Choroid plexus epithelial cell (primary cell): ENCODE measurements at regions not wholly inside any gene's neighbourhood (a gene's known extent, or its start where the extent isn't known, plus 50 kb on each side); places are given as distances from the start of the nearest gene placed in this dataset.

Experiments
- DNase-seq: peaks from one replicate; pipeline ENCODE4 v3.0.0-alpha.2; 2010; ENCODE audit warnings: low read depth
- H3K4me3 ChIP-seq: 2 replicates; pipeline ENCODE4 v1.5.1; 2011; ENCODE audit warnings: low read depth, mild to moderate bottlenecking, control low read depth, low read length, moderate library complexity
- CTCF ChIP-seq: conservative IDR thresholded peaks from 2 replicates; pipeline ENCODE4 v1.5.1; 2011; ENCODE audit warnings: low read depth, mild to moderate bottlenecking, control low read depth, inconsistent platforms, low read length, moderate library complexity

GRCh38 chr10:78292250-78292981, 258.8 kb downstream of the RPS24 start:
- no peak for DNase-seq
- no peak for TF ChIP-seq CTCF

GRCh38 chr10:78292982-78293865, 259.6 kb downstream of the RPS24 start:
- H3K4me3 ChIP-seq = no peak overlapping the region
- no peak for TF ChIP-seq CTCF
- peak; percentile 9 for DNase-seq

More at GRCh38 chr10:78292250-78292981, 258.8 kb downstream of the RPS24 start:
- H3K4me3 ChIP-seq = no peak overlapping the region

- no peak overlapping the region for H3K4me3 ChIP-seq
- DNase-seq = no peak
- no peak for TF ChIP-seq CTCF
Measured at GRCh38 chr10:78295242-78295641, 261.6 kb downstream of the RPS24 start.

- TF ChIP-seq CTCF = no peak
- H3K4me3 ChIP-seq = no peak overlapping the region
- DNase-seq = no peak
Measured at GRCh38 chr10:78296785-78297184, 263.1 kb downstream of the RPS24 start.

- H3K4me3 ChIP-seq = no peak overlapping the region
- no peak for DNase-seq
- TF ChIP-seq CTCF = no peak
Measured at GRCh38 chr10:78297997-78298396, 264.3 kb downstream of the RPS24 start.

- TF ChIP-seq CTCF = no peak
- no peak for DNase-seq
- H3K4me3 ChIP-seq = no peak overlapping the region
Measured at GRCh38 chr10:78298835-78299234, 265.2 kb downstream of the RPS24 start.
